HG03139 (cell line): ENCODE measurements at regions not wholly inside any gene's neighbourhood (a gene's known extent, or its start where the extent isn't known, plus 50 kb on each side); places are given as distances from the start of the nearest gene placed in this dataset.
"Not testable (repeated sequence)": the region's sequence is repeated elsewhere in the genome, so short reads cannot be mapped to it uniquely, and the experiment has no call there.

ENCODE experiments used
- ATAC-seq: cut with Tn5 transposase; IDR thresholded peaks from one replicate; pipeline ENCODE4 v1.9.1; 2021; ENCODE audit not compliant: unreplicated experiment

DNA sequence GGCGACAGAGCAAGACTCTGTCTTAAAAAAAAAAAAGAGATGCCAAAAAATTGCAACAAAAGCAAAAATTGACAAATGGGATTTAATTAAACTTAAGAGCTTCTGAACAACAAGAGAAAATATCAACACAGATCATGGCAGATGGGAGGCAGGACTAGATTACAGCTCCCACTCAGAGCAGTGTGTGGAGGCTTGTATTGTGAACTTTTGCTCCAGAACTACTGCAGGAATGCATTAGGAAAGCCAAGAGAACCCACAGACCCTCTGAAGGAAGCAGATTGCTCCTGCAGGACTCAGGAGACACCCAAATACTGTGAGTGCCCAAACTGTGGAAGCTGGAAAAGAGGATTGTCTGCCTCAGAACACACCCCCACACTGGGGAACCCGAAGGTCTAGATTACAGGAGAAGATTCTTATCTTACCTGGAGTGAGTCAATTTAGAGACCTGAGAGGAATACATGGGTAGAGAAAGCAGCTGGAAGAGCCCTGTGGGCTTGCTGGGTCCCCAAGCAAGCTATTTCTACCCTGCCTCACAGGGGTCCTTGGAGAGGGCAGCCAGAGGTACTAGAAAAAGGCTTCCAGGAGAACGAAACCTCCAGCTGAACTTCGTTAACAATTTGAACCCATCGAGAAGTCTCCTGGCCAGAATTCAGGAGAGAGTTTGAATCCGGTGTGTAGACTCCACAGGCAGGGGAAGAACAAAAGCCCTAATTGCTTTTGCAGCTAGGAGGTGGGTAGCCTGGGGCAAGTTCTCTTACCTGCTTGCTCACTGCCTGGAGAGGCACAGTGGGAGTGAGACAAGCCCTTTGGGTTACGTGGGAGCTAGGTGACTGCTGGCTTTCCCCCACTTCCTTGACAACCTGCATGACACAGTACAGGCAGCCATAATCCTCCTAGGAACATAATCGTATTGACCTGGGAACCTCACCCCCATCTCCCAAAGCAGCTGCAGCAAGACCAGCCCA lies 593.4 kb upstream of the RGMB start:
- ATAC-seq, result no peak

GRCh38 chr5:98186128-98186527 lies 587.3 kb upstream of the RGMB start:
- no peak for ATAC-seq

DNA sequence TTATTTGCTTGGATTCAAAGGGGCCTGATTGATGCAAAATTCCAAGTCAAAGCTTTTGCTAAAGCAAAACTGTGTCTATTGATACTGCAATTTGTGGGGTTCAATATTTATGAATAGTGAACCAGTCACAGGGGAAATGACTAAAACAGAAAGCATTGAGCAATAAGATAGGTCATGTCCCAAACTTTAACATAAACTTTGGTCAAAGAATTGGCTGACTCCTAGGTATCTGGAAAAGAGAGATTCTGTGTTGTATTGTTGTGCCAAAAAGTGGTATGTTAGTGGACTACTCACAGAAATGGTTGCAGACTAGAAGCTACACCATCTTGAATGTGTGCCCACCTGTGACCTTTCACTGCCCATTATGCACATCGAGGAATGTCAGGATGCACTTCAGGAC lies 585.5 kb upstream of the RGMB start:
- no peak for ATAC-seq

- ATAC-seq, result not testable (repeated sequence)
Observed at GRCh38 chr5:98190344-98190743, 583.1 kb upstream of the RGMB start.

DNA sequence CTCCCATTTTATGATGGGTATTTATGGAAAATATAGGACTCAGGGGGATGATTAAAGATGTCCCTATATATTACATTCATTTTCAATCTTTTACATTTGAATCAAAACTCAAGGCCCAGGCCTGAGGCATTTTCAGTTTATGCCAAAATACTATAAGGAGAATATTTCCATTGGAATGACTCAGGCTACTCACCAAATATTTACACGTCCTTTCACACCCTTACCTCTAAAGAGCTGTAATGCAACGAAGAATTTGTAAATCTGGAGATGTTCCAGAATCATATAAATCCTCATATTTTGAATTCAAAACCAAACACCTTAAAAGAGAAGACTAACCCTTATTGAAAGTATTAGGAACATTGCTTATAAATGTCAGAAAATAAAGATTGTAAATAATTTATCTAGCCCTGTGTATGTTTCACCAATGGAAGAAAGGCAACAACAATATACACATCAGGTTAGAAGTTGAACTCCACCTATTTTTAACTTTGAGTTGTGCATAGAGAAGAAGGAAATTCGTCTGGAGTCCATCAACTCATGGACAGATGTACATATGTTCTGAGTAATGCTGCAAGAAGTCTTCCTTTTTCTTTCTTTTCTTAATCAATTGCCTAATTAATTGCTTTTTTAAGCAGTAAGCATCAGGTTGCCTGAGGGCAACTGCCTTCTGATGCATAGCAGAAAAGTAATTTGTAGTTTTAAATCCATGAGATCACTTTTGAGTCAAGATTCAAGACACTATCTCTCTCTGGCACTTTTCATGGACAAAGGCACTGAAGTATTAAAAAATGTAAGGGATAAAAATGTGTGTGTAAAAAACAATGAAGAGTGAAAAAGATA lies 579.3 kb upstream of the RGMB start:
- no peak for ATAC-seq

GRCh38 chr5:98200726-98201541 lies 572.5 kb upstream of the RGMB start:
- ATAC-seq, result no peak

GRCh38 chr5:98204798-98205197 lies 568.7 kb upstream of the RGMB start:
- ATAC-seq, result no peak

DNA sequence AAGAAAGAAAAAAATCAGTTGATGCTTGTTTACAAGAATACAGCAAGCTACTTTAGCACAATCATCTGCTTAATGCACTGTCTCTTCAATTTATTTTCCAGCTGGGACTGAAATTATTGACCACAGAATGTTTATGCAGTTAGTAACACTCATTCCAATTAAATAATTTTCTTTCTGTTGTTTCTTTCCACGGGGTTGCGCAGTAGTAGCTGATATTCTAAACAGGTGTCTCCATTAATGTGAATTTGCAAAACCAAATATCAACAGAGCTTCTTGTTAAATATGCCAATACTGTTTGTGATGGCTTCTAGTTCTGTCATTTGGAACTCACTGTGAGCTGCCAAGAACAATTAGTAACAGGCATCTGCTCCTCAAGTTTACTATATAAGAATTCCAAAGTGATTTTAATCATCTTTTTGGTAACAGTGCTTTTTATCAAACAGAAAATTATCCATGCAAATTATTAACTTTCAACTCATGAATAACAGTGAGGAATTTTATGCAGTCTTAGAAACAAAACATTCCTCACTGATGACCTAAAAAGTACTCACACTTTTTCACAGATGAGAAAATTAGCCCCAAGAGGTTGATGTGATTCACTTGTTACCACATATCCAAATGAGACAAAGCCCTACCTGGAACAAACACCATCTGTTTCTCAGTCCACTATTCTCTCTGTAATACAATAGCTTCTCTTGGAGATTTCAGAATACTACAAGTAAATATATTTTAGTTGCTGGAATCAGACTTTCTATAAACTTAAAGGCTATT lies 567.6 kb upstream of the RGMB start:
- ATAC-seq, result no peak

DNA sequence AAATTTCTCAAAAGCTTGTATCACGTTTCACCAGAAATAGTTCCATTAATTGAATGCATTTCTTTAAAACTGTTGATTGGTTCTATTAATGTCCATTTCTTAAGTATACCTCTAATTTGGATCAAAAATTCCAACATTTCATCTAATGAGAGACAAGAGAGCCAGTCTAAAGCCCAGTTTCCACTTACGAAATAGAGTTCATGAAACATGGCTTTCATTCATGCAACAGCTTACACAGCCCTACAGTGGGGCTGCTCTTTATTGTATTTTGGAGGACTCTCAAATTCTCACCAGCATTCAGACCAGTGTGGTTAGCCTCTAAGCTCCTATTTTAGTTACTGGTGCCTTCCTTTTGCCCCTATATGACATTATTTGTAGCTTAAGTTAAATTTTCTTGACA lies 566.9 kb upstream of the RGMB start:
- ATAC-seq, result no peak

- no peak for ATAC-seq
Observed at GRCh38 chr5:98209418-98209817, 564.0 kb upstream of the RGMB start.

DNA sequence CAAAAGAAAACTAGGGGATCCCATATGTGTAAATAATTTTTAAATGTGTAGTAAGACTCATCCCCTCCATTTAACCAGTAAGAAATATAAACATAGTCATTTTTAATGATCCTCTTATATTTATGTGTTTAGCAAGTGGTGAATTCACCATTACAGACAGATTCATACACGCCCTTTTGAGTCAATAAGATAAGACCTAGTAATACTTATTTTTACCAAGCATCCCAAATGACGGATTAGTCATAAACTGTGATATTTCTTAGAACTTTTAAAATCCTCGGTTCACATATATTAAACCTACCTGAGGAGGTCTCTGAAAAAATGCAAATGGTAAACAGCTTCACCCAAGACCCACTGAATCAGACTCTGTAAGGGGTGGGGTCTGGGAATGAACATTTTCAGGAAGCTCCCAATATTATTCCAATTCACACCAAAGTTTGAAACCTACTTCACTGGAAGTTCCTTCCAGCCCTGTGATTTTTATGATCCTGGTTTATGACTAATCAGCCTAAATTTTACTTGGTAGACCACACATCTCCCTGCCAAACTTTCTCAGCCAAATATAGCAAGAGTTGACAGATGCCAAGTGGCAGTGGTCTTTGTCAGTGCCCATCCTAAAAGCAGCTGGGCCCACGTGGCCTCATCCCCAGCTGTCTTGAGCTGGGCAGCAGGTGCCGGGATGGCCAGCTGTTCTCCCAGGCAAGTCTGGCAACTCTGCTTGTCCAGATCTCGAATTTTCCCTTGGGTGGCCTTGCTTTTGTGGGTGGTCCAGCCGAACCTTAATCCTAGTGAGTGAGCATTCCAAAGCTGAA lies 559.0 kb upstream of the RGMB start:
- no peak for ATAC-seq

- ATAC-seq, result no peak
Observed at GRCh38 chr5:98217138-98217537, 556.3 kb upstream of the RGMB start.

GRCh38 chr5:98218838-98219237 lies 554.6 kb upstream of the RGMB start:
- ATAC-seq, result no peak

GRCh38 chr5:98227489-98227888 lies 546.0 kb upstream of the RGMB start:
- no peak for ATAC-seq

GRCh38 chr5:98231089-98231488 lies 542.4 kb upstream of the RGMB start:
- ATAC-seq, result no peak

DNA sequence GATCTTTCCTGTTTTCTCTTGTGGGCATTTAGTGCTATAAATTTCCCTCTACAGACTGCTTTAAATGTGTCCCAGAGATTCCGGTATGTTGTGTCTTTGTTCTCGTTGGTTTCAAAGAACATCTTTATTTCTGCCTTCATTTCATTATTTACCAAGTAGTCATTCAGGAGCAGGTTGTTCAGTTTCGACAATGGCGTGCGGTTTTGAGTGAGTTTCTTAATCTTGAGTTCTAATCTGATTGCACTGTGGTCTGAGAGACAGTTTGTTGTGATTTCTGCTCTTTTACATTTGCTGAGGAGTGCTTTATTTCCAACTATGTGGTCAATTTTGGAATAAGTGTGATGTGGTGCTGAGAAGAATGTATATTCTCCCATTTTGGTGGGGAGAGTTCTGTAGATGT lies 535.7 kb upstream of the RGMB start:
- not testable (repeated sequence) for ATAC-seq

DNA sequence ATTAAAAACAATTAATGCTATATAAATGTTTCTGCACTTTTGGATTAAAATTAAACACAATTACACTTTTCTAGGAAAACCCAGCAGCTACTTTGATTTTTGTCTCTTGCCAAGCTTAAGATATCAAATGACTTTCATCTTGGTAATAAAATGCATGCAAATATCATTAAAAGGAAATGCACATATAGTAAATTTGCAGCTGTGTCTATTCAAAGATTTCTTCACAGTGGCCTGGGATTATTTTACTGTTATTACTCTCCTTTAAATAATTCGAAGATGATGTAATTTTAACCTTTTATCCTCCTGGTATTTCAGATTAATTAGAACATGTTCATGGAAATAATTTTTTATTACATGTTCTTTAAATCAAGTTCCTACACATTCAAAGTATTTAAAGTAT lies 529.5 kb upstream of the RGMB start:
- ATAC-seq, result no peak

DNA sequence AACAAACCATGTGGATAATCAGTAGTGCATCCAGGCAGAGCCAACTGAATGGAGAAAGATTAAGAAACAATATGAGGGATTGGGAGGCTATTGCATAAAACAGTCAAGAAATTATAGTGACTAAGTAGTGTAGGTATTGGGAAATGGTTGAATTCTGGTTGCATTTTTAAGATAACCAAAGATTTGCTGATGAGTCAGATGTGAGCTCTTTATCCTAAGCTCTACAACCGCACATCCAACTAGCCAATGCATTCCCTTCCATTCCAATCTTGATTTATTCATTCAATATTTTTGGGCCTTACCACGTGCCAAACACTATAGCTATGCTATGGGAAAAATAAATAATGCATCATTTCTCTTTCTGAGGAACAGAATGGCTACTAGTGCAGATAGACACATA lies 524.5 kb upstream of the RGMB start:
- no peak for ATAC-seq

GRCh38 chr5:98258939-98259338 lies 514.5 kb upstream of the RGMB start:
- ATAC-seq, result no peak

DNA sequence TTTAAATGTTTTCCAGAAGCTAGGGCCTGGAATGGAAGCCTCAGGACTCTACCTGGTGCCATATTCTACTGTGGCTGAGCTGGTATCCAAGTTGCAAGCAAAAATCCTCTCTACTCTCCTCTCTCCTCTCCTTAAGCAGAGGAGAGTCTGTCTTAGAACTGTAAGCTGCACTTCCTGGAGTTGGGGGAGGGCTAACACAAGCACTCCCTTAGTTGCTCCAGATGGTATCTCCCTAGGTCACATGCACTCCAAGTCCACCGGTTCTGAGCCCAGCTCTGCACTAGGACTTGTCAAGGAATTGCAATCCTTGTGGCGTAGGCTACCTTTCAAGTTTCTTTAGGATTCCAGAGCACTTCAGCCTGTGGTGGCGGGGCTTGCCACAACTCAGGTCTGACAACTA lies 513.9 kb upstream of the RGMB start:
- no peak for ATAC-seq
